Dendritic cell treated with granulocyte-macrophage colony-stimulating factor and Interleukin-4, amounts not matched to agents 40 ng/mL and 50 ng/mL, for 4 days (primary cell): ENCODE measurements at regions not wholly inside any gene's neighbourhood (a gene's known extent, or its start where the extent isn't known, plus 50 kb on each side); places are given as distances from the start of the nearest gene placed in this dataset.
"Not testable (repeated sequence)": the region's sequence is repeated elsewhere in the genome, so short reads cannot be mapped to it uniquely, and the experiment has no call there.

Experiments
- H3K27ac Mint-ChIP-seq: one replicate; pipeline ENCODE4 v1.8.0; 2022; ENCODE audit warnings: mild to moderate bottlenecking, mixed read lengths
- H3K27me3 Mint-ChIP-seq: one replicate; pipeline ENCODE4 v1.8.0; 2022; ENCODE audit warnings: mild to moderate bottlenecking, mixed read lengths
- H3K36me3 Mint-ChIP-seq: one replicate; pipeline ENCODE4 v1.8.0; 2022; ENCODE audit warnings: low read depth, mixed read lengths
- H3K4me1 Mint-ChIP-seq: one replicate; pipeline ENCODE4 v1.8.0; 2022; ENCODE audit warnings: low read depth, mixed read lengths
- H3K4me3 Mint-ChIP-seq: one replicate; pipeline ENCODE4 v1.8.0; 2022; ENCODE audit warnings: mild to moderate bottlenecking, moderate library complexity, mixed read lengths
- H3K9me3 Mint-ChIP-seq: one replicate; pipeline ENCODE4 v1.8.0; 2022; ENCODE audit warnings: mixed read lengths
- intact Hi-C: fragments of 100-400 bp; cut with micrococcal nuclease; formaldehyde crosslinking; loops from one replicate; pipeline ENCODE4 v1.15.0; 2022

DNA sequence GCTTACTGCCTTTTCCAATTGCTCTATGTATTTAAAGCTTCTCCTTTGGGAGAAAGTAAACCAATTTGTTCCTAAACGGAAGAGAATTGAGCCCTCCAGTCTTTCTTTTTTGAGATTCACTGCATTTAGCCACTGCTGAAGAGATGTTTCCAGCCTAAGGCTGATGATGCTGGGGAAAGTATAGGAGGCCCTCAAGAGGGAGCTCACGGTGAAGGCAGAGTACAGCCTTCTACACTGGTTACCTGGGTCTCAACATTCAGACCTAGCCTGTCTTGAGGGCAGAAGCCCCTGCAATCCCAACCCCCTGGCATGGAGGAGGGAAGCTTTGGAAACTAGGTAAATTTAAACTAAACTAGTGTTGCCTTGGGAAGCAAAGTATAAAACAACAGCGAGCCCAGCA, 316.7 kb upstream of the TPK1 start:
- Mint-ChIP-seq H3K36me3 (no peaks in the 10 kb centered on the region), H3K27ac (no peak overlapping the region), H3K4me3 (no peak overlapping the region), H3K9me3 (peaks cover 14% of the 10 kb centered on the region), H3K4me1 (no peaks in the 10 kb centered on the region), H3K27me3 (no peaks in the 10 kb centered on the region)
- intact Hi-C loops, result no loop called here

DNA sequence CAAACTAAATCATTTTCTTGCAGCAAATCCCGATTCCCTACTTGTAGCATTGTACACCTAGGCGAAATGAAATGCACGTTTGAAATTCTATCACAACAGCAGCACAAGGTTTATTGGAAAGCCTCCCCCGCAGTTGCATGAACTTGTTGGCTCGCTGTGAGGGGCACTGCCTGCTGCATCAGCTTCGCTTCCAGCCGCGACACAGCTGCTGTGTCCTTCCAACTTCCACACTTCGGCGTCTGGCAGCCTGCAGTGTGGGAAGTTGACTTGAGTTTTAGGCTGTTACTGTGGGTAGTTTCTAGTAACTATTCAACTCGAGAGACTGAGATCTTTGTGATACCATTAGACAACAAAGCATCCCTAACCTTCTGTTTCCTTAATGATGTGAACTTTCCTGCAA, 315.8 kb upstream of the TPK1 start:
- Mint-ChIP-seq H3K36me3 (no peaks in the 10 kb centered on the region), H3K4me1 (no peaks in the 10 kb centered on the region), H3K27ac (no peak overlapping the region), H3K4me3 (no peak overlapping the region), H3K27me3 (no peaks in the 10 kb centered on the region), H3K9me3 (peaks cover 14% of the 10 kb centered on the region)
- intact Hi-C loops, result no loop called here

DNA sequence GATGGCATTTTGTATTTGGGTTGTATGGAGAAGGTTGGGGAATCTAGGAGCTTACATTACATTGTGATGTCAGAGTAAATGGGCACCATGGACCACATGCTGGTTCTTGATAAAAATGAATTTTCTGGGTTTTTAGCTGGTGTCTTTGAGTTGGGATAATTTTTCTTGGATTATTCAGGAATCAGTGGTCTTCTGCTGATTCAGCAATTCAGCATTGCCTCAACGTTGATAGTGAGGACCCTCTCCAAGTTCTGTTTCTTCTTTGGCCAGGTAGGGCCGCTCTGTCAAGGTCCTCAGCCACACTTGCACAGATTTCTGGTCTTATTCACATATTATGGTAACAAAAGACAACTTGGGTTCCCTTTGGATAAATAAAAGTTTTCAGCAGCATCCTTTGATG, 312.0 kb upstream of the TPK1 start:
- Mint-ChIP-seq H3K27me3 (no peaks in the 10 kb centered on the region), H3K27ac (no peak overlapping the region), H3K36me3 (no peaks in the 10 kb centered on the region), H3K4me3 (no peak overlapping the region), H3K9me3 (peaks cover 14% of the 10 kb centered on the region), H3K4me1 (no peaks in the 10 kb centered on the region)
- intact Hi-C loops, result no loop called here

DNA sequence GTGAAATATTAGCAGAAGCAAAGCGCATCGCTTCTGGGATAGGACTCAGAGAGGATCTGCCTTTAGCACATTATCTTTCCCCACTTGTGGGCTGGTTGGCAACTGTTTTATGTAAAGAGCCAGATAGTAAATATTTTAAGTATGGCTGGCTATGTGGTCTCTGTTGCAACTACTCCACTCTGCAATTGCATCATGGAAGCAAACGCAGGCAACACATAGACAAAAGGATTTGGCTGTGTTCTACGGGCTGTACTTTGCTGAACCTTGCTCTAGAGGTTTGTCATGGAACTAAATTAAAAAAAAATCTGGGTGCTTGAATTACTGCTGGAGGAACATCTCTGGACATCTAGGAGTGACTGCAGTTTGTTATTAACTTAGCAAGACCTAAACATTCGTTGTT, 307.8 kb upstream of the TPK1 start:
- Mint-ChIP-seq H3K27me3 (no peaks in the 10 kb centered on the region), H3K9me3 (peaks cover under 1% of the 10 kb centered on the region), H3K27ac (no peak overlapping the region), H3K4me1 (no peaks in the 10 kb centered on the region), H3K36me3 (no peaks in the 10 kb centered on the region), H3K4me3 (no peak overlapping the region)
- intact Hi-C loops, result no loop called here

DNA sequence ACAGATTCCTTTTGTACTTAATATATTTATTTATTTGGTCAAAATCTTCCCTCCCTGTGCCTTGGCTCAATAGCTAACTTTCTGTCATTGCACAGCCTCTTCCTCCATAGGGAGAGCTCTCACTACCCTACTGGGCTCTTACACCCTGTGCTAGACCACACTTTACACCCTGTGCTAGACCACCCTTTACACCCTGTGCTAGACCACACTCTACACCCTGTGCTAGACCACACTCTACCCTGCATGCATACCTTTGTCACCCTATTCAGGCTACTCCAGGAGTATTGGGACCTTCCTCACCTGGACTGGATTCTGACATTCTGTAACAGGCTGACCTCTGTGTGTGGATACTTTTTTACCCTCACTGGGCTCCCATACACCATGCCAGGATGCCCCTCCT, 298.5 kb upstream of the TPK1 start:
- peaks cover 20% of the 10 kb centered on the region for H3K9me3 Mint-ChIP-seq
- H3K36me3 Mint-ChIP-seq, result no peaks in the 10 kb centered on the region
- H3K27ac Mint-ChIP-seq, result no peak overlapping the region
- no peaks in the 10 kb centered on the region for H3K27me3 Mint-ChIP-seq
- H3K4me3 Mint-ChIP-seq, result no peak overlapping the region
- no peaks in the 10 kb centered on the region for H3K4me1 Mint-ChIP-seq
- intact Hi-C loops, result loop anchor here (10.0 kb wide), 1 partner anchor 60 kb away; no protein-coding TSS in a partner anchor

DNA sequence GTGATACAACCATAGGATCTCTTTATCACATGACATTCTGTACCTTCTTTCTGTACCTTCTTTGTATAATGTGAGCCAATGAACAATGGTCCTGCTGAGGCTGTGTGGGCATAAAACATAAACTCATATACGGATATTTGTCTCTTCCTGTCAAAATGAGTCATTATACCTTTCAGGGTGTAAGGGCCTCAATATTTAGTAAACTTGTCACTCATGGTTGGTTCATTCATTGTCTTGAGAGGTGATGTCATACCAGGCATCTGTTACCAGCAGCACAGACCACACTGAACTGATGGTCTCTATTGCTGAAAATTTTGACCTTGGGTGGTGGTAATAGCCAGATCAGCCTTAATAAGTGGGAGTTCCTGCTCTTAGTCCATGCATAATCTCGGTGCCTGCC, 287.6 kb upstream of the TPK1 start:
- H3K9me3 Mint-ChIP-seq, result peaks cover 53% of the 10 kb centered on the region
- no peak overlapping the region for H3K4me3 Mint-ChIP-seq
- intact Hi-C loops, result no loop called here
- H3K27me3 Mint-ChIP-seq, result no peaks in the 10 kb centered on the region
- H3K4me1 Mint-ChIP-seq, result no peaks in the 10 kb centered on the region
- H3K36me3 Mint-ChIP-seq, result no peaks in the 10 kb centered on the region
- no peak overlapping the region for H3K27ac Mint-ChIP-seq

DNA sequence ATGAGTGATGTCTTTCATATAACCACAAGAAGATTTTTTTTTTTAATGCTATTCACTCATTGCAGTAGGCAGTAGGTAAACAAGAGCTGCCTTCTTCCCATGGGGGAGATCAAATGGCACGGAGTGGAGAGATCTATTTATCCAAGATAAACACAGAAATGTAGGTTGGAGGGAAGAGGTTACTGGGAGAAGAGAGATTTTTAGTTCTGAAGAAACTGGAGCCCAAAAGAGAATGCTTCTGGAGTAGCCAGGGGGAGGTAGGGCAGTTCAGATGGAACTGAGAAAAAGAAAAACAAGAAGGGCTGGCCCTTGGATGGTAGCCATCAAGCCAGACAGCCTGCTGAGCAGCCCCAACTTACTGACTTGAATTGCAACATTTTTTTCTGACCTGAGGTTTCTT, 270.1 kb upstream of the TPK1 start:
- Mint-ChIP-seq H3K9me3 (peaks cover 19% of the 10 kb centered on the region), H3K27ac (no peak overlapping the region), H3K27me3 (no peaks in the 10 kb centered on the region), H3K4me3 (no peak overlapping the region), H3K4me1 (no peaks in the 10 kb centered on the region), H3K36me3 (no peaks in the 10 kb centered on the region)
- intact Hi-C loops, result no loop called here

DNA sequence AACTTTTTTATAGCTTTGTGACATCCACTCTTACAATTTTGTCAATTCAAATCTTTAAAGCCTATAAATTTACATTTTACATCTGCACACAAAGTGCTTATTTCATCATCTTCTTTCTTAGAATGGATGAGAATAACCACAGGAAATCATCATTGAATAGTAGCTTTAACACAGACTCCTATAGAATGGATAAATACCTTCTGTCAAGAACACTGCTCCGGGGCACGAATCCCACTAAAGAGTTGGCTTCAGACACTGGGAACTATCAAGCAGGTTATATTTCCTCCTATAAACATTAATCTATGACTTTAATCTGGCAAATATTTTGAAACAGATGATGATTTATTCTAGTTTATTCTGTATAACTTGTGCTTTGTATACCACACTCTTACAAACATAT, 269.7 kb upstream of the TPK1 start:
- peaks cover 15% of the 10 kb centered on the region for H3K9me3 Mint-ChIP-seq
- H3K27ac Mint-ChIP-seq, result no peak overlapping the region
- no peak overlapping the region for H3K4me3 Mint-ChIP-seq
- no peaks in the 10 kb centered on the region for H3K27me3 Mint-ChIP-seq
- intact Hi-C loops, result no loop called here
- H3K36me3 Mint-ChIP-seq, result no peaks in the 10 kb centered on the region
- H3K4me1 Mint-ChIP-seq, result no peaks in the 10 kb centered on the region

DNA sequence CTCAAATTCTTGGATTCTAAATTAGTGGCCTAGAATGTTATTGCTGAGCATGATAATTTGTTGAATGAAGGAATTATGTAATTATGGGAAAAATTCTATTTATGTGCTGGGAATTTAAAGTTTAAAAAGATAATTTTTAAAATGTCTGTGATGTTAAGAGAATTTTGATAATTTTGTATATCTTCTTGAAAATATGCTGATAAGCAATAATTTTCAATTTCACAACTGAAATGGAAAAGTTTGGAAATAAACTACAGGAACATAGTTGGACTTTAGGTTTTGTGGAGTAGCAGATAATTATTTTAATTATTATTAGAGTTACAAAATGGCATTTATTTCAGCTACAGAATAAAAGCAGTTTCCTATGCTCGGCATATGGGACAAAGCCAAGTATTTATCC, 268.5 kb upstream of the TPK1 start:
- peaks cover 7% of the 10 kb centered on the region for H3K9me3 Mint-ChIP-seq
- no peaks in the 10 kb centered on the region for H3K27me3 Mint-ChIP-seq
- no peak overlapping the region for H3K27ac Mint-ChIP-seq
- no peaks in the 10 kb centered on the region for H3K4me1 Mint-ChIP-seq
- H3K36me3 Mint-ChIP-seq, result no peaks in the 10 kb centered on the region
- H3K4me3 Mint-ChIP-seq, result no peak overlapping the region
- intact Hi-C loops, result no loop called here

DNA sequence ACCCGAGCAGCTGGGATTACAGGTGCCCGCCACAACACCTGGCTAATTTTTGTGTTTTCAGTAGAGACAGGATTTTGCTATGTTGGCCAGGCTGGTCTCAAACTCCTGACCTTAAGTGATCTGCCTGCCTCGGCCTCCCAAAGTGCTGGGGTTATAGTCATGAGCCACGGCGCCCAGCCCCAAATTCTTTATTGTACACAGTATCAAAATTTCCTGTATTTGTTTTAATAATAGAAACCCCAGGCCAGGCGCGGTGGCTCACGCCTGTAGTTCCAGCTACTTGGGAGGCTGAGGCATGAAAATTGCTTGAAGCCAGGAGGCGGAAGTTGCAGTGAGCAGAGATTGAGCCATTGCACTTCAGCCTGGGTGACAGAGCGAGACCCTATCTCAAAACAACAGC, 266.3 kb upstream of the TPK1 start:
- H3K4me1 Mint-ChIP-seq, H3K4me3 Mint-ChIP-seq, H3K27ac Mint-ChIP-seq, H3K9me3 Mint-ChIP-seq, H3K27me3 Mint-ChIP-seq, H3K36me3 Mint-ChIP-seq, intact Hi-C loops: not testable (repeated sequence)

DNA sequence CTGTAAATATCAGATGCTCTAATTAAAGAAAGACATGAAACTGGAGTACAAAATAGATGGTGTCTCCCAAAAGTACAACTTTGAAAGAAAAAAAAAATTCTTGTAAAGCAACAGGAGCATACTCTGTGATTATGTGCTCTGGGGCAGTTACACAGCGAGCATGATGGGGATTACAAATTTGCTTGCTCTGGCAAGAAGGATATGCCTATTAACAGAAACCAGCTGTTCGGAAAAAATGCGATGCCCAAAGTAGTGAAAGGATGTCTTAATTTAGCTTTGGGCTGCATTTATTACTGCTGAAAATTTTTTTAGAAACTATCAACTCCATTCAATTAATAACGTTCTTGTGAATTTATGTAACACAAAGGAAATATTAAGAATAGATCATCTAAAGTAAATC, 256.9 kb upstream of the TPK1 start:
- no peaks in the 10 kb centered on the region for H3K36me3 Mint-ChIP-seq
- no peaks in the 10 kb centered on the region for H3K9me3 Mint-ChIP-seq
- no peak overlapping the region for H3K27ac Mint-ChIP-seq
- no peaks in the 10 kb centered on the region for H3K4me1 Mint-ChIP-seq
- intact Hi-C loops, result no loop called here
- H3K4me3 Mint-ChIP-seq, result no peak overlapping the region
- no peaks in the 10 kb centered on the region for H3K27me3 Mint-ChIP-seq

DNA sequence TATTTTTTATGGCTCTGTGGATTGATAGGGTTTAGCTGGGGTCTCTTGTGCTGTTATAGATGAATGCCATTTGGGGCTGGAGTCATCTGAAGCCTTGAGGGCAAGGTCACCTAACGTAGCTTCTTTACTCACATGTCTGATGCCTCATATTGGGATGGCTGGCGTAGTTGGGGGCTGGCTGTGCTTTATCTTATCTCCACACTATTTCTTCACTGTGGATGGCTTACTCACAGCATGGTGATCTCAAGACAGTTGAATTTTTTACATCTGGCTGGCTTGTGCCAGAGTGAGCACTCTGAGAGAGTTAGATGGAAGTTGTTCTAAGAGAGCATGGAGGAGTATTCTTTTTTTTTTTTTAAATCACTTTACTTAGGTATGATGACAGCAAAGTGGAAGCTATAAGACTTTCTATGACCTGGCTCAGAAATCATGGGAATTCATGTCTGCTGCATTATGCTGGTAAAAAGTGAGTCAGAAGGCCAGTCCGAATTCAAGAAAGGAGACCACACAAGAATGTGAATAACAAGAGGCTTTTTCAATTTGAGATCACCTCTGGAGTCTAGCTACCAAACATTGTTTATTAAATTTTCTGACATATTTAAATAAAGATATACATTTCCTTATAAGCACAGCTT, 252.4 kb upstream of the TPK1 start:
- Mint-ChIP-seq H3K36me3 (no peaks in the 10 kb centered on the region), H3K27me3 (no peaks in the 10 kb centered on the region), H3K4me3 (no peak overlapping the region), H3K4me1 (no peaks in the 10 kb centered on the region), H3K27ac (no peak overlapping the region), H3K9me3 (peaks cover 9% of the 10 kb centered on the region)
- intact Hi-C loops, result no loop called here

DNA sequence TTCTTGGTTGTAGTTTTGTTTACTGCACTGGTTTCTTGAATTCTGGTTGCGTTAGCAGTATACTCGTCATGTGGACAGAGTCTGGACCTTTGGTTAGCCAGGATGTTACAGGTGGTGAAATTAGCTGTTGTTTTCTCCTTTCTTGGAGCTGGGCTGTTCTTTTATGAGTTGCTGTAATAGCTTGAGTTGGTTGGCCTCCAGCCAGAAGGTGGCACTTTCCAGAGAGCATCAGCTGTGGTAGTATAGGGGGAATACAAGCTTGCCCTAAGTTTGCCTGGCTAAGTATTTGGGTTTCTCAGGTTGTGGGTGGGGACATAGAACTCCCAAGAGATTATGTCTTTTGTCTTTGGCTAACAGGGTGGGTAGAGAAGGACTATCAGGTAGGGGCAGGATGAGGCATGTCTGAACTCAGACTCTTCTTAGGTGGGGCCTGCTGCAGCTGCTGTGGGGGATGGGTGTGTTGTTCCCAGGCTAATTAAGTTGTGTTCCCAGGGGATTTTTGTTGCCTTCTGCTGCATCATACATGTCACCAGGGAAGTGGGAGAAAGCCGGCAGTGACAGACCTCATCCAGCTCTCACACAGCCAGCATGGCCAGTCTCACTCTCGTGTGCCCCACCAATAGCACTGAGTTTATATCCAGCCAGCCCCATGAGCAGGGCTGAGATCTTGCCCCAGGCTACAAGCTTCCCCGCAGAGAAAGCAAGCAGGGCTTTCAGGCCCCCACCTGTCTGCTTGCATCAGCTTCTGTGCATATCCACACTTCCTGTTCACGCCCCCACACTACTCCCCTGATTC, 246.7 kb upstream of the TPK1 start:
- Mint-ChIP-seq H3K9me3 (peaks cover 9% of the 10 kb centered on the region), H3K27me3 (no peaks in the 10 kb centered on the region), H3K36me3 (no peaks in the 10 kb centered on the region), H3K4me1 (no peaks in the 10 kb centered on the region), H3K27ac (no peak overlapping the region), H3K4me3 (no peak overlapping the region)
- intact Hi-C loops, result no loop called here

DNA sequence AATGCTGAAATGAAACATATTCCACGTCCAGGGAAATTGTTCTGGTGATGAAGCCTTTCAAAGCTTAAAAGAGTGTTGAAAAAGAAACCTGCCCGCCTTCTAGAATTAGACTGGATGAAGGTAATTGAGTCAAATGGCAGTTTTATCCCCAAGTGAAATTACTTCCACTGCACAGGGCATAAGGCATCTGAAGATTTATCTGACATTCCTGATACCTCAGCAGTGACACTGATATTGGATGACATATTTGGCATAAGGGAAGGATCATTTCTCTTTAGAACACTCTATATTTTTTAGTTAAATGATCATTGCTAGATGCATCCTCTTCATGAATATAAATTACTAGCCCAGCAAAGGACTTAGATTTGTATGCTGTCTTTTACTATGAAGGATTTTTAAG, 229.6 kb upstream of the TPK1 start:
- Mint-ChIP-seq H3K9me3 (no peaks in the 10 kb centered on the region), H3K27ac (no peak overlapping the region), H3K27me3 (no peaks in the 10 kb centered on the region), H3K4me3 (no peak overlapping the region), H3K36me3 (no peaks in the 10 kb centered on the region), H3K4me1 (no peaks in the 10 kb centered on the region)
- intact Hi-C loops, result no loop called here

DNA sequence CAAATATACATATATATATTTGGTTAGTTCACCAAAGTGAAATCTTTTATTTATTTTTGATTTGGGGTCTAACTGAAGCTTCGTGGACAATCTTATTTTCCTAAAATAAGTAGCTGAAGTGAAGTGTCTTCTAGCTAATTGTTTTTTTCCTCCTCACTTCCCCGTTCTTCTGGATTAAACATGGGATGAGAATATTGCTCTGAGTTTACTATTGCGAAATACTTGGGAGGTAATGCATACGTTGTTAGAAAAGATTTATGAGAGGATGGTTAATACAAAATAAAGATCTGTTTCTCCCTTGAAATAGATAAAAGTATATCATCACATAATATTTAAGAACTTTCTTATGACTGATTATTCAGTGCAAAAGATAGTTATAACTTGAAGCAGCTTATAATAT, 228.3 kb upstream of the TPK1 start:
- no peaks in the 10 kb centered on the region for H3K27me3 Mint-ChIP-seq
- H3K4me1 Mint-ChIP-seq, result no peaks in the 10 kb centered on the region
- H3K9me3 Mint-ChIP-seq, result no peaks in the 10 kb centered on the region
- no peaks in the 10 kb centered on the region for H3K36me3 Mint-ChIP-seq
- H3K4me3 Mint-ChIP-seq, result no peak overlapping the region
- H3K27ac Mint-ChIP-seq, result no peak overlapping the region
- intact Hi-C loops, result no loop called here
